Left lung (tissue), 4 donors: ENCODE measurements at regions not wholly inside any gene's neighbourhood (a gene's known extent, or its start where the extent isn't known, plus 50 kb on each side); places are given as distances from the start of the nearest gene placed in this dataset.

Experiments used
- ATAC-seq: fragments of 200-7000 bp; cut with Tn5 transposase; one replicate; pipeline ENCODE4 v1.9.1; 2020; ENCODE audit warnings: moderate library complexity
- DNase-seq, 4 donors: peaks; one replicate each; pipeline ENCODE4 v3.0.0-alpha.2; 2013 to 2020
- H3K27ac ChIP-seq, 2 donors: fragments of 200-600 bp; sonication (generic) in 1 of 2; one replicate each; pipeline versions ENCODE4 v1.5.0 to v1.8.0; 2020 to 2021
- H3K27me3 ChIP-seq, 2 donors: fragments of 200-600 bp; sonication (generic) in 1 of 2; one replicate each; pipeline versions ENCODE4 v1.5.0 to v1.8.0; 2020 to 2021
- H3K36me3 ChIP-seq, 2 donors: fragments of 200-600 bp; sonication (generic) in 1 of 2; one replicate each; pipeline versions ENCODE4 v1.5.0 to v1.8.0; 2020 to 2021
- H3K4me1 ChIP-seq, 2 donors: fragments of 200-600 bp; one replicate each; pipeline ENCODE4 v1.8.0; 2021
- H3K4me3 ChIP-seq, 2 donors: fragments of 200-600 bp; sonication (generic) in 1 of 2; one replicate each; pipeline versions ENCODE4 v1.5.0 to v1.8.0; 2020 to 2021; ENCODE audit warnings: mild to moderate bottlenecking in 1 of 2
- H3K9me3 ChIP-seq, 2 donors: fragments of 200-600 bp; sonication (generic) in 1 of 2; one replicate each; pipeline versions ENCODE4 v1.5.0 to v1.8.0; 2020 to 2021
- CTCF ChIP-seq, 2 donors: fragments of 200-600 bp; sonication (generic) in 1 of 2; IDR thresholded peaks; one replicate each; pipeline versions ENCODE4 v1.5.0 to v1.8.0; 2021; ENCODE audit warnings: antibody characterized with exemption in 2 of 2
- intact Hi-C, 2 donors: fragments of 100-400 bp; cut with DNase I; formaldehyde crosslinking; loops; one replicate each; pipeline versions ENCODE4 v1.11.2 to v1.14.2; 2022
- donor health status: DM: no; HTN: yes; CAD: no.
- donor health status: DM: no; HTN: no; CAD: no.

GRCh38 chr2:16325016-16325975, 340.3 kb downstream of the CYRIA start:
- ATAC-seq (no peak), DNase-seq (no peak)
- Histone ChIP-seq H3K4me1 (peaks cover 0 to 4% of the 10 kb centered on the region in 2 donors), H3K27ac (no peak overlapping the region), H3K4me3 (no peak overlapping the region), H3K36me3 (no peaks in the 10 kb centered on the region), H3K27me3 (no peaks in the 10 kb centered on the region), H3K9me3 (no peaks in the 10 kb centered on the region)
- intact Hi-C loops: no loop called here
- no peak for TF ChIP-seq CTCF (IDR thresholded peaks at IDR 0.05)

GRCh38 chr2:16324544-16324937, 341.1 kb downstream of the CYRIA start:
- Histone ChIP-seq H3K9me3 (no peaks in the 10 kb centered on the region), H3K4me3 (no peak overlapping the region), H3K27ac (no peak overlapping the region), H3K36me3 (no peaks in the 10 kb centered on the region), H3K27me3 (no peaks in the 10 kb centered on the region), H3K4me1 (no peaks in the 10 kb centered on the region)
- DNase-seq (no peak), ATAC-seq (no peak)
- intact Hi-C loops: no loop called here
- no peak for TF ChIP-seq CTCF (IDR thresholded peaks at IDR 0.05)

GRCh38 chr2:16323551-16324543, 341.8 kb downstream of the CYRIA start:
- H3K9me3 ChIP-seq: no peaks in the 10 kb centered on the region
- no peak overlapping the region for H3K27ac ChIP-seq
- H3K4me3 ChIP-seq: no peak overlapping the region
- DNase-seq: no peak
- no peak for ATAC-seq
- intact Hi-C loops: no loop called here
- no peak for TF ChIP-seq CTCF (IDR thresholded peaks at IDR 0.05)
- no peaks in the 10 kb centered on the region for H3K27me3 ChIP-seq
- H3K4me1 ChIP-seq: no peaks in the 10 kb centered on the region
- no peaks in the 10 kb centered on the region for H3K36me3 ChIP-seq

- intact Hi-C loops: no loop called here
- H3K9me3 ChIP-seq: no peaks in the 10 kb centered on the region
- no peak for ATAC-seq
- no peaks in the 10 kb centered on the region for H3K36me3 ChIP-seq
- no peak for TF ChIP-seq CTCF (IDR thresholded peaks at IDR 0.05)
- no peak for DNase-seq
- no peaks in the 10 kb centered on the region for H3K4me1 ChIP-seq
- H3K27me3 ChIP-seq: no peaks in the 10 kb centered on the region
- no peak overlapping the region for H3K27ac ChIP-seq
- no peak overlapping the region for H3K4me3 ChIP-seq
Observed at GRCh38 chr2:16323126-16323520, 342.5 kb downstream of the CYRIA start.
